HCT116 (cell line): ENCODE measurements at regions not wholly inside any gene's neighbourhood (a gene's known extent, or its start where the extent isn't known, plus 50 kb on each side); places are given as distances from the start of the nearest gene placed in this dataset.

Experiments used
- ATAC-seq: fragments of 200-7000 bp; cut with Tn5 transposase; 2 replicates; pipeline ENCODE4 v1.9.1; 2020; ENCODE audit warnings: mild to moderate bottlenecking, moderate library complexity
- BruUV-seq: library from RNA; stranded (reverse); fragments of 400-500 nt; replicated peaks from 2 replicates; lab custom pipeline; 2021; lab: Mats Ljungman, UMichigan
- CTCF ChIA-PET: fragments of 300-600 bp; sonication (Branson Sonifier 250); formaldehyde crosslinking; loops from one replicate; lab custom pipeline; 2021; ENCODE audit warnings: antibody characterized with exemption; lab: Charles Lee
- POLR2A ChIA-PET: fragments of 300-600, 350-600 bp; sonication (Branson Sonifier 250); formaldehyde crosslinking; loops from one replicate; lab custom pipeline; 2021; ENCODE audit warnings: antibody characterized with exemption; lab: Charles Lee
- RAD21 ChIA-PET, 2 experiments: fragments of 300-600 bp; sonication (Branson Sonifier 250); formaldehyde crosslinking; loops; one replicate each; lab custom pipeline; 2023; ENCODE audit warnings: low total read pairs in 2 of 2; ENCODE audit not compliant: uncharacterized antibody in 2 of 2, unreplicated experiment in 2 of 2, low non-redundant PET in 1 of 2; lab: Charles Lee
- DNase-seq: peaks from one replicate; pipeline ENCODE4 v3.0.0-alpha.2; 2010; ENCODE audit warnings: low read depth, low spot score
- H2AFZ ChIP-seq: fragments of 200-600 bp; shearing (Covaris generic), sonication (generic); 2 replicates; pipeline ENCODE4 v1.6.1; 2017; ENCODE audit warnings: low read depth, mixed run types, mixed read lengths, antibody characterized with exemption, low read length; ENCODE audit not compliant: poor library complexity, severe bottlenecking
- H3K27ac ChIP-seq: 2 replicates; pipeline ENCODE4 v1.5.1; 2012; ENCODE audit warnings: low read depth, low read length
- H3K27me3 ChIP-seq: fragments of 200-600 bp; sonication (generic); 2 replicates; pipeline ENCODE4 v1.6.1; 2016; ENCODE audit warnings: mixed run types, low read length, mixed read lengths; ENCODE audit not compliant: insufficient read depth
- H3K36me3 ChIP-seq, 2 experiments: fragments of 200-500 bp in 1 of 2; fragments of 200-600 bp in 1 of 2; sonication (Bioruptor generic) in 1 of 2; sonication (generic) in 1 of 2; 2 replicates each; pipeline versions ENCODE4 v1.5.1 to v1.6.1; 2014 to 2016; ENCODE audit warnings: low read length in 2 of 2, inconsistent platforms in 1 of 2, mixed read lengths in 1 of 2, mixed run types in 1 of 2; ENCODE audit not compliant: insufficient read depth in 2 of 2, control insufficient read depth in 1 of 2
- H3K4me1 ChIP-seq, 2 experiments: fragments of 200-600 bp in 1 of 2; sonication (generic) in 1 of 2; 2 replicates each; pipeline versions ENCODE4 v1.5.1 to v1.6.1; 2012 to 2017; ENCODE audit warnings: low read length in 2 of 2, inconsistent platforms in 1 of 2, mild to moderate bottlenecking in 1 of 2, mixed read lengths in 1 of 2, mixed run types in 1 of 2, moderate library complexity in 1 of 2; ENCODE audit not compliant: insufficient read depth in 2 of 2, control insufficient read depth in 1 of 2
- H3K4me2 ChIP-seq: fragments of 200-600 bp; sonication (generic); 2 replicates; pipeline ENCODE4 v1.6.1; 2017; ENCODE audit warnings: mixed run types, low read length, mixed read lengths
- H3K4me3 ChIP-seq, 2 experiments: fragments of 200-600 bp in 1 of 2; sonication (generic) in 1 of 2; replicated peaks in 1 of 2; 2 replicates each; pipeline ENCODE4 v1.5.1; 2011 to 2016; ENCODE audit warnings: low read length in 2 of 2, control low read depth in 1 of 2, low read depth in 1 of 2, mild to moderate bottlenecking in 1 of 2, mixed read lengths in 1 of 2, mixed run types in 1 of 2
- H3K79me2 ChIP-seq: fragments of 200-600 bp; sonication (generic); 2 replicates; pipeline ENCODE4 v1.6.1; 2017; ENCODE audit warnings: mild to moderate bottlenecking, mixed run types, low read length, moderate library complexity, mixed read lengths; ENCODE audit not compliant: insufficient read depth
- H3K9ac ChIP-seq: fragments of 200-600 bp; sonication (generic); 2 replicates; pipeline ENCODE4 v1.6.1; 2016; ENCODE audit warnings: low read length, mixed read lengths
- H3K9me2 ChIP-seq: fragments of 200-600 bp; sonication (generic), shearing (Covaris generic); 2 replicates; pipeline ENCODE4 v1.6.1; 2017; ENCODE audit warnings: mixed run types, mild to moderate bottlenecking, moderate library complexity; ENCODE audit not compliant: insufficient read depth
- H3K9me3 ChIP-seq, 2 experiments: fragments of 200-500 bp in 1 of 2; fragments of 200-600 bp in 1 of 2; sonication (Bioruptor generic) in 1 of 2; sonication (generic) in 1 of 2; 2 replicates each; pipeline ENCODE4 v1.6.1; 2014 to 2017; ENCODE audit warnings: low read length in 2 of 2, mixed read lengths in 2 of 2, inconsistent platforms in 1 of 2, low read depth in 1 of 2, mild to moderate bottlenecking in 1 of 2, mixed run types in 1 of 2, moderate library complexity in 1 of 2; ENCODE audit not compliant: control insufficient read depth in 1 of 2, insufficient read depth in 1 of 2
- H4K20me1 ChIP-seq: fragments of 200-600 bp; sonication (generic), shearing (Covaris generic); 2 replicates; pipeline ENCODE4 v1.6.1; 2017; ENCODE audit warnings: mixed run types, mild to moderate bottlenecking, moderate library complexity; ENCODE audit not compliant: insufficient read depth
- CBX3 ChIP-seq: IDR thresholded peaks from 2 replicates; pipeline ENCODE4 v1.6.1; 2012; ENCODE audit warnings: low read depth
- CEBPB ChIP-seq: IDR thresholded peaks from 2 replicates; pipeline ENCODE4 v1.6.1; 2012; ENCODE audit warnings: low read depth
- CTCF ChIP-seq, 3 experiments: fragments of 200-600 bp in 1 of 3; sonication (generic) in 1 of 3; IDR thresholded peaks in 2 of 3; conservative IDR thresholded peaks in 1 of 3; 2 replicates each; pipeline ENCODE4 v1.5.1; 2012 to 2017; ENCODE audit warnings: low read depth in 2 of 3, low read length in 2 of 3, antibody characterized with exemption in 1 of 3, borderline replicate concordance in 1 of 3, control low read depth in 1 of 3, mild to moderate bottlenecking in 1 of 3, mixed read lengths in 1 of 3, mixed run types in 1 of 3, moderate library complexity in 1 of 3; ENCODE audit not compliant: insufficient read depth in 1 of 3
- EGR1 ChIP-seq: IDR thresholded peaks from 2 replicates; pipeline ENCODE4 v1.6.1; 2012; ENCODE audit warnings: low read depth
- ELF1 ChIP-seq: IDR thresholded peaks from 2 replicates; pipeline ENCODE4 v1.6.1; 2012; ENCODE audit warnings: low read depth, borderline replicate concordance
- EZH2phosphoT487 ChIP-seq: fragments of 200-600 bp; IDR thresholded peaks from 2 replicates; pipeline ENCODE4 v1.6.1; 2018; ENCODE audit warnings: antibody characterized with exemption, borderline replicate concordance
- FOSL1 ChIP-seq: IDR thresholded peaks from 2 replicates; pipeline ENCODE4 v1.6.1; 2012; ENCODE audit warnings: low read depth
- JUND ChIP-seq: IDR thresholded peaks from 2 replicates; pipeline ENCODE4 v1.6.1; 2012
- MAX ChIP-seq: IDR thresholded peaks from 2 replicates; pipeline ENCODE4 v1.6.1; 2012
- POLR2A ChIP-seq: IDR thresholded peaks from 2 replicates; pipeline ENCODE4 v1.7.0; 2011; ENCODE audit warnings: borderline replicate concordance; ENCODE audit not compliant: insufficient read depth, insufficient read length; ENCODE audit errors: extremely low read depth
- POLR2AphosphoS5 ChIP-seq: IDR thresholded peaks from 2 replicates; pipeline ENCODE4 v1.6.1; 2011; ENCODE audit warnings: mild to moderate bottlenecking, low read depth, low read length, moderate library complexity
- RAD21 ChIP-seq: IDR thresholded peaks from 2 replicates; pipeline ENCODE4 v1.6.1; 2012; ENCODE audit warnings: low read depth, mild to moderate bottlenecking
- REST ChIP-seq: IDR thresholded peaks from 2 replicates; pipeline ENCODE4 v1.6.1; 2012; ENCODE audit warnings: low read depth
- SIN3A ChIP-seq: IDR thresholded peaks from 2 replicates; pipeline ENCODE4 v1.6.1; 2012; ENCODE audit warnings: low read depth
- SP1 ChIP-seq: IDR thresholded peaks from 2 replicates; pipeline ENCODE4 v1.6.1; 2012; ENCODE audit warnings: low read depth
- TCF7L2 ChIP-seq: IDR thresholded peaks from 2 replicates; pipeline ENCODE4 v1.7.0; 2011; ENCODE audit warnings: borderline replicate concordance, inconsistent platforms; ENCODE audit not compliant: insufficient read depth, insufficient read length; ENCODE audit errors: extremely low read depth
- ZFX ChIP-seq: fragments of 450-650 bp; IDR thresholded peaks from 2 replicates; pipeline ENCODE4 v1.6.1; 2017
- ZNF274 ChIP-seq: fragments of 200-500 bp; sonication (Bioruptor generic); IDR thresholded peaks from 2 replicates; pipeline ENCODE4 v1.6.1; 2014; ENCODE audit warnings: mild to moderate bottlenecking, low read depth, low read length, inconsistent platforms
- intact Hi-C: fragments of 100-400 bp; cut with micrococcal nuclease; formaldehyde crosslinking; loops from 2 replicates; pipeline ENCODE4 v1.10.0; 2022

GRCh38 chr5:3899093-3899492 is 303.5 kb downstream of the IRX1 start:
- H3K4me1 ChIP-seq, result no peaks in the 10 kb centered on the region
- no peaks in the 10 kb centered on the region for H3K27me3 ChIP-seq
- H3K27ac ChIP-seq, result no peak overlapping the region
- TF ChIP-seq JUND (no peak), SP1 (no peak), SIN3A (no peak), RAD21 (no peak), CEBPB (no peak), POLR2A (no peak), EZH2phosphoT487 (no peak)
- CTCF ChIA-PET, result no interaction called here
- RAD21 ChIA-PET, result no interaction called here
- no peaks in the 10 kb centered on the region for H3K9me2 ChIP-seq
- no peaks in the 10 kb centered on the region for H3K79me2 ChIP-seq
- DNase-seq, result no peak
- H4K20me1 ChIP-seq, result no peaks in the 10 kb centered on the region
- H3K9ac ChIP-seq, result no peak overlapping the region
- intact Hi-C loops, result no loop called here
- H2AFZ ChIP-seq, result no peak overlapping the region
- peaks cover 9 to 41% of the 10 kb centered on the region in 2 experiments; a peak in 2 of 4 replicates for H3K9me3 ChIP-seq
- POLR2A ChIA-PET, result no interaction called here
- BruUV-seq, result no TSS peak
- no peak for ATAC-seq
- H3K36me3 ChIP-seq, result no peaks in the 10 kb centered on the region
- no peak overlapping the region for H3K4me2 ChIP-seq
- H3K4me3 ChIP-seq, result no peak overlapping the region

- BruUV-seq, result no TSS peak
- no peak overlapping the region for H3K9ac ChIP-seq
- no peaks in the 10 kb centered on the region for H3K9me2 ChIP-seq
- no peak overlapping the region for H2AFZ ChIP-seq
- ATAC-seq, result no peak
- no peak overlapping the region for H3K4me2 ChIP-seq
- ChIA-PET POLR2A (no interaction called here), RAD21 (no interaction called here), CTCF (no interaction called here)
- no peak overlapping the region for H3K27ac ChIP-seq
- no peaks in the 10 kb centered on the region for H3K4me1 ChIP-seq
- H3K9me3 ChIP-seq, result peaks cover 9 to 25% of the 10 kb centered on the region in 2 experiments; a peak in 2 of 4 replicates
- no peak for DNase-seq
- H3K4me3 ChIP-seq, result no peak overlapping the region
- H3K36me3 ChIP-seq, result no peaks in the 10 kb centered on the region
- H3K79me2 ChIP-seq, result no peaks in the 10 kb centered on the region
- no peaks in the 10 kb centered on the region for H3K27me3 ChIP-seq
- no peaks in the 10 kb centered on the region for H4K20me1 ChIP-seq
- intact Hi-C loops, result no loop called here
- TF ChIP-seq CEBPB, result no peak
- TF ChIP-seq REST, result no peak
- TF ChIP-seq FOSL1, result no peak
- no peak for TF ChIP-seq MAX
- TF ChIP-seq EGR1, result no peak
- no peak for TF ChIP-seq POLR2AphosphoS5
- TF ChIP-seq SIN3A, result no peak
- TF ChIP-seq CBX3, result no peak
- no peak for TF ChIP-seq CTCF (IDR thresholded peaks at IDR 0.05 in 2 of 3, conservative IDR thresholded peaks at IDR 0.05 in 1 of 3; ENCODE audit: borderline replicate concordance in 1 of 3, insufficient read depth in 1 of 3, low read depth in 2 of 3, low read length in 2 of 3)
- no peak for TF ChIP-seq TCF7L2
- no peak for TF ChIP-seq POLR2A
- TF ChIP-seq ZNF274, result no peak
- TF ChIP-seq EZH2phosphoT487, result no peak
- no peak for TF ChIP-seq ZFX
- no peak for TF ChIP-seq ELF1
Measured at GRCh38 chr5:3904584-3904983, 309.0 kb downstream of the IRX1 start.
